DOHH2 (cell line): ENCODE measurements at regions not wholly inside any gene's neighbourhood (a gene's known extent, or its start where the extent isn't known, plus 50 kb on each side); places are given as distances from the start of the nearest gene placed in this dataset.

ENCODE experiments used
- H3F3A ChIP-seq: fragments of 200-600 bp; sonication (generic), shearing (Covaris generic); 2 replicates; pipeline ENCODE4 v1.6.0; 2016; ENCODE audit warnings: antibody characterized with exemption, mild to moderate bottlenecking; ENCODE audit not compliant: control insufficient read depth, insufficient read depth
- H3K27ac ChIP-seq: fragments of 200-600 bp; sonication (generic); 2 replicates; pipeline ENCODE4 v1.5.1; 2014; ENCODE audit warnings: low read depth, mild to moderate bottlenecking, low read length, moderate library complexity
- H3K27me3 ChIP-seq: fragments of 200-600 bp; sonication (generic); 2 replicates; pipeline ENCODE4 v1.6.1; 2014; ENCODE audit warnings: mild to moderate bottlenecking, low read length, mixed read lengths; ENCODE audit not compliant: control insufficient read depth
- H3K36me3 ChIP-seq: fragments of 200-600 bp; sonication (generic); 2 replicates; pipeline ENCODE4 v1.6.1; 2014; ENCODE audit warnings: mild to moderate bottlenecking, low read length, moderate library complexity, mixed read lengths; ENCODE audit not compliant: control insufficient read depth
- H3K4me1 ChIP-seq: fragments of 200-600 bp; sonication (generic); 2 replicates; pipeline ENCODE4 v1.6.1; 2014; ENCODE audit warnings: mild to moderate bottlenecking, low read length, mixed read lengths; ENCODE audit not compliant: control insufficient read depth
- H3K4me2 ChIP-seq: fragments of 200-600 bp; sonication (generic); 2 replicates; pipeline ENCODE4 v1.6.0; 2014; ENCODE audit warnings: mild to moderate bottlenecking, low read length, moderate library complexity
- H3K4me3 ChIP-seq: fragments of 200-600 bp; sonication (generic); 2 replicates; pipeline ENCODE4 v1.5.1; 2014; ENCODE audit warnings: mild to moderate bottlenecking, low read length, mixed read lengths
- H3K79me2 ChIP-seq: fragments of 200-600 bp; sonication (generic); 2 replicates; pipeline ENCODE4 v1.6.1; 2014; ENCODE audit warnings: mild to moderate bottlenecking, low read length, mixed read lengths; ENCODE audit not compliant: control insufficient read depth
- H3K9me2 ChIP-seq: fragments of 200-600 bp; sonication (generic); replicated peaks from 2 replicates; pipeline ENCODE4 v1.6.1; 2014; ENCODE audit warnings: mild to moderate bottlenecking, low read length, mixed read lengths; ENCODE audit not compliant: control insufficient read depth
- H3K9me3 ChIP-seq: fragments of 200-600 bp; sonication (generic); 2 replicates; pipeline ENCODE4 v1.6.1; 2014; ENCODE audit warnings: antibody characterized with exemption, low read length, mixed read lengths; ENCODE audit not compliant: control insufficient read depth, insufficient read depth
- H4K20me1 ChIP-seq: fragments of 200-600 bp; sonication (generic); 2 replicates; pipeline ENCODE4 v1.6.0; 2014; ENCODE audit warnings: low read depth, mild to moderate bottlenecking, antibody characterized with exemption, low read length, moderate library complexity; ENCODE audit not compliant: control insufficient read depth, insufficient read depth
- CTCF ChIP-seq: fragments of 200-600 bp; sonication (generic); IDR thresholded peaks from one replicate; pipeline ENCODE4 v1.5.1; 2014; ENCODE audit warnings: antibody characterized with exemption, mild to moderate bottlenecking, low read depth, low read length; ENCODE audit not compliant: poor library complexity, severe bottlenecking
- EZH2phosphoT487 ChIP-seq: fragments of 200-600 bp; sonication (generic); IDR thresholded peaks from 2 replicates; pipeline ENCODE4 v1.6.1; 2017; ENCODE audit warnings: borderline replicate concordance, mild to moderate bottlenecking, antibody characterized with exemption, low read length, moderate library complexity, mixed read lengths

GRCh38 chr7:23970193-23970592 is 260.2 kb downstream of the STK31 start:
- Histone ChIP-seq H3K9me2 (no peaks in the 10 kb centered on the region), H3K9me3 (0 out of 2 replicates have a peak, but pooled peaks cover 5% of the 10 kb centered on the region), H3K27me3 (no peaks in the 10 kb centered on the region), H3K79me2 (no peaks in the 10 kb centered on the region), H3K4me3 (no peak overlapping the region), H4K20me1 (no peaks in the 10 kb centered on the region), H3F3A (no peaks in the 10 kb centered on the region), H3K36me3 (no peaks in the 10 kb centered on the region), H3K4me2 (no peak overlapping the region), H3K4me1 (peaks cover 7% of the 10 kb centered on the region), H3K27ac (no peak overlapping the region)
- no peak for TF ChIP-seq EZH2phosphoT487
- TF ChIP-seq CTCF, result no peak

- Histone ChIP-seq H3K4me3 (no peak overlapping the region), H3K27ac (no peak overlapping the region), H3K9me2 (no peaks in the 10 kb centered on the region), H3K36me3 (no peaks in the 10 kb centered on the region), H3K4me2 (no peak overlapping the region), H3K79me2 (no peaks in the 10 kb centered on the region), H3F3A (no peaks in the 10 kb centered on the region), H4K20me1 (no peaks in the 10 kb centered on the region), H3K4me1 (peaks cover 7% of the 10 kb centered on the region), H3K27me3 (no peaks in the 10 kb centered on the region), H3K9me3 (0 out of 2 replicates have a peak, but pooled peaks cover 5% of the 10 kb centered on the region)
- TF ChIP-seq EZH2phosphoT487 (no peak), CTCF (no peak)
Measured at GRCh38 chr7:23971031-23971430, 261.0 kb downstream of the STK31 start.

- H3K9me2 ChIP-seq, result no peaks in the 10 kb centered on the region
- no peaks in the 10 kb centered on the region for H3K27me3 ChIP-seq
- H4K20me1 ChIP-seq, result no peaks in the 10 kb centered on the region
- H3K4me2 ChIP-seq, result no peak overlapping the region
- 0 out of 2 replicates have a peak, but pooled peaks cover 5% of the 10 kb centered on the region for H3K9me3 ChIP-seq
- no peaks in the 10 kb centered on the region for H3K79me2 ChIP-seq
- no peaks in the 10 kb centered on the region for H3K36me3 ChIP-seq
- TF ChIP-seq CTCF, result no peak
- no peak for TF ChIP-seq EZH2phosphoT487
- H3K4me1 ChIP-seq, result peaks cover 7% of the 10 kb centered on the region
- H3K27ac ChIP-seq, result no peak overlapping the region
- H3K4me3 ChIP-seq, result no peak overlapping the region
- no peaks in the 10 kb centered on the region for H3F3A ChIP-seq
Measured at GRCh38 chr7:23972057-23972456, 262.0 kb downstream of the STK31 start.
